Tibial nerve (tissue), 4 donors: ENCODE measurements at regions not wholly inside any gene's neighbourhood (a gene's known extent, or its start where the extent isn't known, plus 50 kb on each side); places are given as distances from the start of the nearest gene placed in this dataset.

Source experiments
- CTCF ChIP-seq, 5 experiments: fragments of 200-600 bp in 3 of 5; fragments of 450-650 bp in 2 of 5; sonication (generic) in 3 of 5; IDR thresholded peaks; one replicate each; pipeline ENCODE4 v1.5.1; 2016 to 2019; ENCODE audit warnings: antibody characterized with exemption in 5 of 5, mild to moderate bottlenecking in 3 of 5, moderate library complexity in 2 of 5
- EP300 ChIP-seq, 2 donors: sonication (generic); formaldehyde crosslinking; IDR thresholded peaks; one replicate each; pipeline ENCODE4 v1.6.1; 2017; ENCODE audit warnings: antibody characterized with exemption in 2 of 2, mild to moderate bottlenecking in 1 of 2
- POLR2A ChIP-seq, 2 donors: fragments of 450-650 bp; IDR thresholded peaks; one replicate each; pipeline ENCODE4 v1.6.1; 2017; ENCODE audit warnings: antibody characterized with exemption in 2 of 2, mild to moderate bottlenecking in 2 of 2, moderate library complexity in 2 of 2

GRCh38 chr20:60962367-60963045, 289.6 kb upstream of the CDH4 start:
- TF ChIP-seq CTCF (IDR thresholded peaks at IDR 0.05) (no peak), POLR2A (IDR thresholded peaks at IDR 0.05) (no peak), EP300 (IDR thresholded peaks at IDR 0.05) (no peak)
